ENCODE measurements at regions not wholly inside any gene's neighbourhood (a gene's known extent, or its start where the extent isn't known, plus 50 kb on each side); places are given as distances from the start of the nearest gene placed in this dataset.

DNA sequence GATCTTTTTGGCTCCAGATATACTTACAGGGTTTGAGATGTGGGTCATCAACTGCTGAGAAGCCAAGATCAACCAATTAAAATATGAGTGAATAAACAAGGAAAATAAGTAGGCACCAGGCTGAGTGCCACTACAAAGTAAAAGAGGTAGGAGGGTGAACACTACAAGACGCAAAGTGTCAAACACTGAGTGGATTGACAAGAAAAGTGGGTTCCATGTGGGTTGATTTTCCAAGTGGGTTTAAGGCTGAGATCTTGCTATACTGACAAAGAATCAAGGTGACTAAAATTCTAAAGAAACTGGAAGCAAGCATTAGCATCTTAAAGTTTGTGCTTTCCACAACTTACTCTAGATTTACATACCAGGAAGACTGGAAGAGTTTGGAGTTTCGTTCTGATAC is 160.4 kb upstream of the SPACA1 start:
- no peak for DNase-seq (ENCODE audit: extremely low spot score)
- TF ChIP-seq, protein P1, sequence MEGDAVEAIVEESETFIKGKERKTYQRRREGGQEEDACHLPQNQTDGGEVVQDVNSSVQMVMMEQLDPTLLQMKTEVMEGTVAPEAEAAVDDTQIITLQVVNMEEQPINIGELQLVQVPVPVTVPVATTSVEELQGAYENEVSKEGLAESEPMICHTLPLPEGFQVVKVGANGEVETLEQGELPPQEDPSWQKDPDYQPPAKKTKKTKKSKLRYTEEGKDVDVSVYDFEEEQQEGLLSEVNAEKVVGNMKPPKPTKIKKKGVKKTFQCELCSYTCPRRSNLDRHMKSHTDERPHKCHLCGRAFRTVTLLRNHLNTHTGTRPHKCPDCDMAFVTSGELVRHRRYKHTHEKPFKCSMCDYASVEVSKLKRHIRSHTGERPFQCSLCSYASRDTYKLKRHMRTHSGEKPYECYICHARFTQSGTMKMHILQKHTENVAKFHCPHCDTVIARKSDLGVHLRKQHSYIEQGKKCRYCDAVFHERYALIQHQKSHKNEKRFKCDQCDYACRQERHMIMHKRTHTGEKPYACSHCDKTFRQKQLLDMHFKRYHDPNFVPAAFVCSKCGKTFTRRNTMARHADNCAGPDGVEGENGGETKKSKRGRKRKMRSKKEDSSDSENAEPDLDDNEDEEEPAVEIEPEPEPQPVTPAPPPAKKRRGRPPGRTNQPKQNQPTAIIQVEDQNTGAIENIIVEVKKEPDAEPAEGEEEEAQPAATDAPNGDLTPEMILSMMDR (IDR thresholded peaks at IDR 0.05; ENCODE audit: control extremely low read depth, extremely low read depth, low read depth, missing control alignments), result no peak
- POLR2A ChIA-PET, result no interaction called here
- CTCF ChIA-PET, result interaction anchor here (1.2 kb wide), 1 partner anchor 14 kb away, joined by 4 read pairs; no protein-coding TSS in a partner anchor

DNA sequence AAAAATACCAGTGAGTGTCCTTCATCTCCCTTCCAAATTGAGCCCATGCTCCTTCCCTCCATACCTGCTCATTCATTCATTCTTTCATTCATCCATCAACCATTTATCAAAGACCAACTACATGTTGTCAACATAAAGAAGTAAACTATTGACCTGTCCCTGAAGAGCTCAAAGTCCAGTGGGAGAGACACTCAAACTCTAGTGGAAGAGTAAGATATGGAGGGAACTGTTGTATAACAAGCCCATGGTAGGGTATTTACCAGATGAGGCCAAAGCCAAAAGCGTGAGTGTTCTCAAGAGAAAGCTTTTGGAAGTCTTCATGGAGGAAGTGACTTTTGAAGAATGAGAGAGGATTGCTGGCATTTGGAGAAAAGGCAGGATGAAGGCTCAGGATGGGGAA is 163.4 kb upstream of the SPACA1 start:
- DNase-seq (ENCODE audit: extremely low spot score), result no peak
- TF ChIP-seq, protein P1 (IDR thresholded peaks at IDR 0.05; ENCODE audit: control extremely low read depth, extremely low read depth, low read depth, missing control alignments), result no peak
- CTCF ChIA-PET, result interaction anchor here (1.5 kb wide), 1 partner anchor 27 kb away, joined by 3 read pairs; no protein-coding TSS in a partner anchor
- POLR2A ChIA-PET, result no interaction called here

DNA sequence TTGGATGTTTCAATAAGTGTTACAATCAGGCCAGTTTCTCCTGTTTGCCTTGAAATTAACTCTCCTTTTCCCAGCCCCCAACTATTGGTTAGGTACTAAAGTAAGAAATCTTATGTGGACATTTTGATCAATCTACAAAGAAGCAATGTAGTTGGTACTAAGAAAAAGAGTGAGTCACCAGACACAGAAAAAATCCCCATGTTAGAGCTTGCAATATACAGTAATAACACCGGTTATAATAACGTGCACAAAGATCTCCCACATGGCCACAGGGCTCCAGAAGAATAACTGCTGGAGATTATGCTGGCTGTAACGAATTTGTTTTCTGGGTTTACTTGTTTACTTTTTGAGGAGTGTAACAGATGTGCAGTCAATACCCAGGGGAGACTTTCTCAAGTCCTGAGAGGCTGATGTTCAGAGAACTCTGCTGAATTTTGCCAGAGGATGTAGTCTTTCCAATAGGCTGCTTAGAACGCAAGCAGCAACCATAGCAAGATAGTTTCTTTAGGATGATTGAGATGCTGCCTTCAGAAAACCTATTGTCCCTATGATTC is 166.2 kb upstream of the SPACA1 start:
- TF ChIP-seq, protein P1 (IDR thresholded peaks at IDR 0.05; ENCODE audit: control extremely low read depth, extremely low read depth, low read depth, missing control alignments), result no peak
- ChIA-PET POLR2A (no interaction called here), CTCF (interaction anchor here (2.4 kb wide), 1 partner anchor 9 kb away, joined by 12 read pairs; no protein-coding TSS in a partner anchor)
- no peak for DNase-seq (ENCODE audit: extremely low spot score)

DNA sequence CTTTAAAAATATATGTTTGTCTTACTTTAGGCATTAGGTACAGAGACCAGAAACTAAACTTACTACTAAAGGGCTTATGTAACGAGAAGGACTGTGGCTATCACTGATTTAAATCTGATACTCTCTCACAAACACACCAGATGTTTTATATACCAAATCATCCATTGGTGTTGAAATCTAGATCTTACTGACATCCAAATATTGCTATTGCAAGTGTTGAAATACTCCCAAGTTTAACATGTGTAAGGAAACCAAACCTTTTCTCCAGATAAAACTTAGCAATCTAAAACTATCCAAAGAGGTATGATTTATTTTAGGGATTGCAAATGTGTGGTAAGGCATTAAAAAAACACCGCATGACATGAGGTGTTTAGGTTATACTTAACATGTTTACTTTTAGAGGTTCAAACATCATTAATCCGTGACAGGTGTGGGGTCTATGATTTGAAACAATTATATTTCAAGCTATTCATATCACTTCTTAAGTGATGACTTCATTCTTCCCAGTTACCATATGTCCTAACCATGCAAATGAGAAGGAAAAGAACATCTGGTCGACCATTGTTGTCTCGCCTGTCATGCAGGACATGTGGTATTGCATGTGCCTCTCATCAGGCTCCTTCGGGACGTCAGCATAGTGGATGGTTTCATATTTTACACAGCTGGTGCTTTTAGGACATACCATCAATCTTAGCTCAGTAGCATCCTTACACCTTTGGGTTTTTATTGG is 168.3 kb upstream of the SPACA1 start:
- TF ChIP-seq, protein P1 (IDR thresholded peaks at IDR 0.05; ENCODE audit: control extremely low read depth, extremely low read depth, low read depth, missing control alignments), result no peak
- peak; percentile 20 for DNase-seq (ENCODE audit: extremely low spot score)
- CTCF ChIA-PET, result interaction anchor here (0.8 to 2.4 kb wide), 6 partner anchors 8 to 50 kb away, joined by 3 to 12 read pairs (median 3); no protein-coding TSS in a partner anchor
- POLR2A ChIA-PET, result no interaction called here

DNA sequence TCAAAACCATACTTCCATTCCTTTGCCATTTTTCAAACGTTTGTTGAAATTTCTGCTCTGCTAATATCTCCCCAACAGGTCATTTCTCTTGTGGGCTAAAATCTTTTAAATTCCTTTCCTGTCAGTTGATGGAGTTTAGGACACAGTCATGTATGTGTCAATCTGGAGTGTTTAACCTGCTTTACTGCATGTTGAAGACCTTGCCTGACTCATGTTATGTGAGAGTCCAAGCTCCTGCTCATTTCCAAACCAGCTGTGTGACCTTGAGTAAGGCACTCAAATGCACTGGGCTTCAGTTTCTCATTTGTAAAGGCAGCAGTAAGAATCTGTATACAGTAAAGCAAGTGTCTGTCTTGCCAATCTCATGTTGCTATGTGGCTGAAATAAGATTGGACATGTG is 171.9 kb upstream of the SPACA1 start:
- TF ChIP-seq, protein P1 (IDR thresholded peaks at IDR 0.05; ENCODE audit: control extremely low read depth, extremely low read depth, low read depth, missing control alignments), result no peak
- CTCF ChIA-PET, result interaction anchor here (1.0 to 1.5 kb wide), 2 partner anchors 23 to 44 kb away, joined by 3 to 4 read pairs; no protein-coding TSS in a partner anchor
- POLR2A ChIA-PET, result no interaction called here
- no peak for DNase-seq (ENCODE audit: extremely low spot score)

DNA sequence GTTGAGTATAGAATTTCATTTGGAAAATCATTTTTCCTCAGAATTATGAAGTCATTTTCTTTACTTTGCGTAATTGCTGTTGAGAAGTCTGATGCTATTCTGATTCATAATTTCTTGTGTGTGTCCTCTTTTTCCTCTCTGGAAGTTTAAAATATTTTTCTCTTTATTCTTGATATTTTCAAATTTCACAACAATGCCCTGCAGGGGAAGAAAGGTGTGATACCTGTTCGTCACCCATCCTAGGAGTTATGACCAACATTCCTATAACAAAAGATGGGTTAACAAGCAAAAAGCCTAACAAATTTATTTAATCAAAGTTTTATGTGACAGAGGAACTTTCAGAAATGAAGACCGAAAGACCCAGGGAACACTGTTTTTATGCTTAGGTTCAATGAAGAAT is 171.5 kb upstream of the AKIRIN2 start:
- CTCF ChIA-PET, result interaction anchor here (0.8 to 1.1 kb wide), 2 partner anchors 14 to 31 kb away, joined by 3 read pairs; no protein-coding TSS in a partner anchor
- POLR2A ChIA-PET, result no interaction called here
- DNase-seq (ENCODE audit: extremely low spot score), result no peak
- TF ChIP-seq, protein P1 (IDR thresholded peaks at IDR 0.05; ENCODE audit: control extremely low read depth, extremely low read depth, low read depth, missing control alignments), result no peak

Measured in GM10248 (cell line).